ENCODE measurements at regions not wholly inside any gene's neighbourhood (a gene's known extent, or its start where the extent isn't known, plus 50 kb on each side); places are given as distances from the start of the nearest gene placed in this dataset.
"Not testable (repeated sequence)": the region's sequence is repeated elsewhere in the genome, so short reads cannot be mapped to it uniquely, and the experiment has no call there.

GRCh38 chr5:36552651-36553393, 53.6 kb upstream of the SLC1A3 start:
- no peak for TF ChIP-seq CTCF (IDR thresholded peaks at IDR 0.05; ENCODE audit: unreplicated experiment)
- CTCF ChIA-PET = no interaction called here
- H3K4me1 Mint-ChIP-seq (ENCODE audit: low read depth, unreplicated experiment) = no peaks in the 10 kb centered on the region
- H3K27me3 Mint-ChIP-seq (ENCODE audit: unreplicated experiment) = no peaks in the 10 kb centered on the region
- no peak overlapping the region for H3K27ac Mint-ChIP-seq (ENCODE audit: unreplicated experiment)
- BruUV-seq (replicated peaks) = no TSS peak
- H3K4me3 Mint-ChIP-seq (ENCODE audit: low read depth, unreplicated experiment) = no peak overlapping the region
- intact Hi-C loops (cut with micrococcal nuclease; ENCODE audit: unreplicated experiment) = no loop called here
- H3K36me3 Mint-ChIP-seq (ENCODE audit: insufficient read depth, unreplicated experiment) = no peaks in the 10 kb centered on the region
- H3K9me3 Mint-ChIP-seq (ENCODE audit: low read depth, unreplicated experiment) = peaks cover 3% of the 10 kb centered on the region
- no peak for DNase-seq

- H3K4me3 Mint-ChIP-seq (ENCODE audit: low read depth, unreplicated experiment); intact Hi-C loops (cut with micrococcal nuclease; ENCODE audit: unreplicated experiment); H3K36me3 Mint-ChIP-seq (ENCODE audit: insufficient read depth, unreplicated experiment); BruUV-seq (replicated peaks); H3K27ac Mint-ChIP-seq (ENCODE audit: unreplicated experiment); H3K27me3 Mint-ChIP-seq (ENCODE audit: unreplicated experiment); DNase-seq; H3K9me3 Mint-ChIP-seq (ENCODE audit: low read depth, unreplicated experiment); H3K4me1 Mint-ChIP-seq (ENCODE audit: low read depth, unreplicated experiment); CTCF ChIA-PET: not testable (repeated sequence)
Measured at GRCh38 chr5:36555035-36555434, 51.4 kb upstream of the SLC1A3 start.
